GM12874 (cell line): ENCODE measurements at regions not wholly inside any gene's neighbourhood (a gene's known extent, or its start where the extent isn't known, plus 50 kb on each side); places are given as distances from the start of the nearest gene placed in this dataset.

Experiments used
- CTCF ChIP-seq: IDR thresholded peaks from 2 replicates; pipeline ENCODE4 v1.5.1; 2011; ENCODE audit warnings: low read depth, mild to moderate bottlenecking, control low read depth, low read length, moderate library complexity; ENCODE audit not compliant: insufficient read depth

DNA sequence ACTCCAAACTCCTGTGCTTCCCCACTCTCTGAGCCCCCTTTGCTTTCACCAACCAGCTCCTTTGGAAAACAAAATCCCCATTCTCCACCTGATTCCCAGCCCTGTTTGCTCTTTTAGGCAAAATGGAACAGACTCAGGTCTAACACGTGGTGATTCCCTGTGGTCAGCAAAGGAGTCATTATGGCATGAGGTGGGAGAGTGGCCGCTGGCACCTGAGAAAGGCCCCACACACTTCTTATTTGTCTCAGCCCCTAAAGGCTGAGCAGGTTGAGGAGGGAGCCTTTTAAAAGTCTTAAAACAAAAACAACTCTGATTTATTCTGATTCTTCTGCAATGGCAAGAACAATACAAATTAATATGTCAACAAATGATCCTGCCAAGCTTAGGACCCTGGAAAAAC is 401.2 kb downstream of the TNS1 start:
- TF ChIP-seq CTCF, result no peak

DNA sequence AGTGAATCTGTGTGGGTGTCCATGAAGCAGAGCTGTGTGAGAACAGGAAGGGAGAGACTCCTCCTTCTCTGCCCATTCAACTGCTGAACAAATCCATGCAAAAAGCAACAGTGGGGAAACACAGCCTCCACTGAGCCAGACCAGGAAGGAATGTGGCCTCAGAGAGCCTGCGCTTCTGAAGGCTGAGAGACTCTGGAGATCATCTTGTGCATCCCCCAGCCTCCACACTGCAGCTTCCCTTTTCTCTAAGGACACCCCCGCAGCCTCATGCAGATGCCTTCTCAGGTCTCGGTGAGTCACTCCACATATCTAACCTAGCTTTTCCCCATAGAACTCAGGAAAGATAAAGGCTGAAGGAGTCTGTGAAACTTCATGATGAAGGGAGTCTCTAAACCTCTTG is 402.9 kb downstream of the TNS1 start:
- no peak for TF ChIP-seq CTCF

DNA sequence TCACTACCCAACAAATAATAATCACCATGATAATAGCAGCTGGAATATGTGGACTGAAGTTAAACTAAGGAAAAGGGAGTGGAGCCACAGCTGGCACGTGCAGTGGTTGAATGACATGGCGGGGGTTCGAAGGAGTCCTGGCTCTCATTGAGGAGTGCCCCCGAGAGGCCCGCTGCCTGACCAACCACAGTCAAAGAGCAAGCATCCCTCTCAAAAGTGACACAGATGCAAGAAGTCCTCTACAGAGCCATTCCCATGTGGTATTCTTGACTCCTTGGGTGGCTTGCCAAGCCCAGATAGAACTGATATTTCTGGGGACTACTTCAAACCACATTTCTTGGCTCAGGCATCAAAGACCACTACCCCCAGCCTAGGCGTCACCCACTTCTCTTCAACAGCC is 405.1 kb downstream of the TNS1 start:
- TF ChIP-seq CTCF, result no peak

DNA sequence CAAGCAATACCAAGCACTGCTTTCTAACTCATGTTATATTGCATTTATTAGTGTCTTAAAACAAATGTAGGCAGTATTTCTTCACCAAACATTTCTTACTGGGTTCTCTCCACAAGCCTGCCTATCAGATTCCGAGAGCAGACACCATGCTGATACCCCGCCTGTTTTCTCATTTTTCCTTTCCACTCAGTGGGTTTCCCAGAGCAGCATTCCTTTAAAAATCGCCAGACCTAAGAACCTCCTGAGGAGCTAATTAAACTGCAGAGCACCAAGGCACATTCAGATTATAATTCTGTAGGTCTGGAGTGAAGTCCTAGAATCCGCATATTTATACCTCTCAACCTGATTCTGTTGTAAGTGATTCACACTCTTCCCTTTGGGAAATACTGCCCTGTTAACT is 405.6 kb downstream of the TNS1 start:
- TF ChIP-seq CTCF, result no peak

- no peak for TF ChIP-seq CTCF
Measured at GRCh38 chr2:217593732-217594131, 409.1 kb downstream of the TNS1 start.

- TF ChIP-seq CTCF, result no peak
Measured at GRCh38 chr2:217588266-217588665, 414.5 kb downstream of the TNS1 start.

DNA sequence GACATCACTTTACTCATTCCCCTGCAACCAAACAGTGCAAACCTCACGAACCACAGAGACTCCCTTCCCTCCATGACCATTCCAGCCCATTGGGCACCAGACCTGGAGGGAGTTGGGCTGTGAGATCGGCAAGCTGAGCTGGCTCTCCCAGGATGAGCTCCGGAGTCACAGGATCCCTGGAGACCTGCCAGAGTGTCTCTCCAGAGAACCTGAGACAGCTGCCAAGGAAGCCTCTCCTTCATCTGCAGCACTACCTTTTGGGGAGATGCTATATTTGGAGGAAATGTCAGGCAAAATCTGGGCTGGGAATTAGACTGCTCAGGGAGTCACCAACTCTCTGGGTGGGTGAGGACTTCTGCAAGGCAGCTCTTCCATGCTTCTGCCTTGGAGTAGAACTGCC is 417.4 kb downstream of the TNS1 start:
- TF ChIP-seq CTCF, result no peak

DNA sequence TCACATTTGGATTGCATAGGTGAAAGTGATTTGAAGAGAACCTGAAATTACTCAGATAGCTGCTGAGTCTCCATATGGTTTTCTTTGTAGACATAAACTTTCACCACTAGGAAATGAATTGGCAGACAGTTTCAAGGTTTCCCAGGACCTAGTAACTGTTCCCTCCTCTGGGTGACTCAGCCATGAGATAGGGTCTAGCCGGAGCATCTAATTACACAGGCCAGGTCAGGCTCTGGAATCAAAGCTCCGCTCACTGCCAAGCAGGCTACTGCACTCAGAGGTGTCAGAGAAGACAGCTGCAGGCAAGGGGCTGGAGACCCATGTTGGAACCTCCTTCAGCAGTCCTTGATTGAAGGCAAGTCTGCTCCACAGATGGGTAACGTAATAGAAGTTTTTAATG is 429.2 kb downstream of the TNS1 start:
- no peak for TF ChIP-seq CTCF
